Activated T-cell treated with anti-CD3 and anti-CD28 coated beads for 48 hours (primary cell): ENCODE measurements at regions not wholly inside any gene's neighbourhood (a gene's known extent, or its start where the extent isn't known, plus 50 kb on each side); places are given as distances from the start of the nearest gene placed in this dataset.

Experiments
- DNase-seq: peaks from one replicate; pipeline ENCODE4 v3.0.0-alpha.2; 2020; ENCODE audit warnings: low read depth

- DNase-seq, result no peak
Observed at GRCh38 chr12:85639834-85640233, 196.4 kb downstream of the RASSF9 start.

GRCh38 chr12:85641796-85642195 is 194.4 kb downstream of the RASSF9 start:
- DNase-seq, result no peak

GRCh38 chr12:85642288-85642687 is 193.9 kb downstream of the RASSF9 start:
- no peak for DNase-seq

GRCh38 chr12:85642808-85643207 is 193.4 kb downstream of the RASSF9 start:
- no peak for DNase-seq

GRCh38 chr12:85644508-85644907 is 191.7 kb downstream of the RASSF9 start:
- DNase-seq, result no peak

GRCh38 chr12:85653731-85654455 is 182.3 kb downstream of the RASSF9 start:
- no peak for DNase-seq

GRCh38 chr12:85654456-85654840 is 181.8 kb downstream of the RASSF9 start:
- no peak for DNase-seq

- DNase-seq, result no peak
Observed at GRCh38 chr12:85656561-85656960, 179.6 kb downstream of the RASSF9 start.

- no peak for DNase-seq
Observed at GRCh38 chr12:85657251-85657650, 179.0 kb downstream of the RASSF9 start.

- DNase-seq, result no peak
Observed at GRCh38 chr12:85657836-85658630, 178.2 kb downstream of the RASSF9 start.

GRCh38 chr12:85659754-85660530 is 176.3 kb downstream of the RASSF9 start:
- no peak for DNase-seq

- DNase-seq, result no peak
Observed at GRCh38 chr12:85661461-85662206, 174.6 kb downstream of the RASSF9 start.

GRCh38 chr12:85662207-85662602 is 174.0 kb downstream of the RASSF9 start:
- no peak for DNase-seq

- DNase-seq, result no peak
Observed at GRCh38 chr12:85663631-85664030, 172.6 kb downstream of the RASSF9 start.

- no peak for DNase-seq
Observed at GRCh38 chr12:85664429-85664828, 171.8 kb downstream of the RASSF9 start.

- DNase-seq, result no peak
Observed at GRCh38 chr12:85669911-85670310, 166.3 kb downstream of the RASSF9 start.

GRCh38 chr12:85672436-85672835 is 163.8 kb downstream of the RASSF9 start:
- no peak for DNase-seq

GRCh38 chr12:85673921-85674420 is 162.2 kb downstream of the RASSF9 start:
- no peak for DNase-seq

- DNase-seq, result no peak
Observed at GRCh38 chr12:85676816-85677749, 159.1 kb downstream of the RASSF9 start.

GRCh38 chr12:85679296-85679695 is 156.9 kb downstream of the RASSF9 start:
- no peak for DNase-seq

GRCh38 chr12:85680881-85681280 is 155.3 kb downstream of the RASSF9 start:
- no peak for DNase-seq
